GM12873 (cell line): ENCODE measurements at regions not wholly inside any gene's neighbourhood (a gene's known extent, or its start where the extent isn't known, plus 50 kb on each side); places are given as distances from the start of the nearest gene placed in this dataset.

Experiments used
- TF ChIP-seq, protein P1 (sequence below): IDR thresholded peaks from 2 replicates; pipeline ENCODE4 v1.5.1; 2012; ENCODE audit warnings: low read depth, mild to moderate bottlenecking, moderate library complexity, low read length, control low read depth; ENCODE audit not compliant: insufficient read depth; ENCODE audit errors: missing control alignments

DNA sequence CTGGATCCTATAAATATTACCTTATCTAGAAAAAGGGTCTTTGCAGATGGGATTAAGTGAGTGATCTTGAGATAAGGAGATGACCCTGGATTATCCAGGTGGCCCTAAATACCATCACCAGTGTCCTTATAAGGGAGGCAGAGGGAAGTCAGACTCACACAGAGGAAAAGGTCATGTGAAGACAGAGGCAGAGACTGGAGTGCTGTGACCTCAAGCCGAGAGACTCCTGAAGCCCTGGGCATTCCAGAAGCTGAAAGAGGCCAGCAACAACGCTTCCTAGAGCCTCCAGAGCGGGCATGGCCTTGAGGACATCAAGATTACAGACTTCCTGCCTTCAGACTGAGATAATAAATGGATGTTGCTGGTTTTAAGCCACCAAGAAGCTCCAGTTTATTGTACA lies 118.8 kb downstream of the ATPSCKMT start:
- TF ChIP-seq, protein P1, sequence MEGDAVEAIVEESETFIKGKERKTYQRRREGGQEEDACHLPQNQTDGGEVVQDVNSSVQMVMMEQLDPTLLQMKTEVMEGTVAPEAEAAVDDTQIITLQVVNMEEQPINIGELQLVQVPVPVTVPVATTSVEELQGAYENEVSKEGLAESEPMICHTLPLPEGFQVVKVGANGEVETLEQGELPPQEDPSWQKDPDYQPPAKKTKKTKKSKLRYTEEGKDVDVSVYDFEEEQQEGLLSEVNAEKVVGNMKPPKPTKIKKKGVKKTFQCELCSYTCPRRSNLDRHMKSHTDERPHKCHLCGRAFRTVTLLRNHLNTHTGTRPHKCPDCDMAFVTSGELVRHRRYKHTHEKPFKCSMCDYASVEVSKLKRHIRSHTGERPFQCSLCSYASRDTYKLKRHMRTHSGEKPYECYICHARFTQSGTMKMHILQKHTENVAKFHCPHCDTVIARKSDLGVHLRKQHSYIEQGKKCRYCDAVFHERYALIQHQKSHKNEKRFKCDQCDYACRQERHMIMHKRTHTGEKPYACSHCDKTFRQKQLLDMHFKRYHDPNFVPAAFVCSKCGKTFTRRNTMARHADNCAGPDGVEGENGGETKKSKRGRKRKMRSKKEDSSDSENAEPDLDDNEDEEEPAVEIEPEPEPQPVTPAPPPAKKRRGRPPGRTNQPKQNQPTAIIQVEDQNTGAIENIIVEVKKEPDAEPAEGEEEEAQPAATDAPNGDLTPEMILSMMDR: no peak

GRCh38 chr5:10126900-10127299 lies 122.8 kb downstream of the ATPSCKMT start:
- TF ChIP-seq, protein P1: no peak

GRCh38 chr5:10125116-10125515 lies 124.6 kb downstream of the ATPSCKMT start:
- TF ChIP-seq, protein P1: no peak

DNA sequence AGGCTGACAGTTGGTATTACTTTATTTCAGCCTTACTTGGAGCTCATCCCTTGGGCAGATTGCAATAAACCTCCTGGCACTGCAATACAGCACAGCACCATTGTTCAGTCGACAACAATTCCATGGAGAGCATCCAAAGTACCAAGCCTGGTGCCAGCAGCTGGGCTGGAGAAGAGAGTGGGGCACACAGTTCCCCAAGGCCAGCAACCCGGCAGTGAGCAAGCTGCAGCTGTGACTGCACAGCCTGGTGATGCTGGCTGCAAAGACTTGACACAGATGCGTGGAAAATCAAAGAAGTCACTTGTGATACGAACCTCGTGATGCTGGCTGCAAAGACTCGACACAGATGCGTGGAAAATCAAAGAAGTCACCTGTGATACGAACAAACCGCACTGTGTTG lies 125.4 kb downstream of the ATPSCKMT start:
- TF ChIP-seq, protein P1: no peak

DNA sequence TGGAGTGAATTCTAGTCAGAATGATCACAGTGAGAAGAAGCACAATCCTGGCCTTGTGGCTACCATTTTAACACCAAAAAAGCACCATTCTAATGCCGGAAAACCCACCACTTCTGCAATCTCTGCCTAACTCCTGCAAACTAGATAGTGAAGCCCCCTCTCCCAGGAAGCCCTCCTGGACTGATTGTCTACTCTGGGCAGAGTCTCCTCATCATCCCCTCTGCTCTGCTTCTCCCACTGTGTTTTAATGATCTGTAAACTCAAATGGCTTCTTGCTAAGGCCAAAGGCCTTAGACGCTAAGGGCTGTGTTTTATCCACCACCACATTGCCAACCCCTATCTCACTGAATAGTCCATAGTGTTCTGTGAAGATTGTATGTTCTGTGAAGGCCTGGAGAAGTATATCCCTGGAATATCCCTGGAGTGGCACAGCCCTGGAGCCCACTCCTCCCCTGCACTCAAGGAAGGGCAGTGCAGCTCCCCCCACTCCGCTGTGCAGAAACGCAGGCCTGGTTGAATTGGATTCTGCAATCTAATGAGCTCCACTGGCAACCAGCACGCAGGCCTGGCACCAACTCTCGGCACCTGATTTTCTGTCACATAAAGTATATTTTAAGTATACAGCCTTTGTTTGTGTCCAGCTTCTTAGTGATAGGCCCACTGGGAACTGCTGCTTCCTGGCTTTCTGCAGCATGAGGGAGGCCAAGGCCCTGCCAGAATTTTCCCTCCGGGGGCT lies 126.3 kb downstream of the ATPSCKMT start:
- TF ChIP-seq, protein P1: no peak

- TF ChIP-seq, protein P1: no peak
Measured at GRCh38 chr5:10122076-10122726, 127.5 kb downstream of the ATPSCKMT start.

DNA sequence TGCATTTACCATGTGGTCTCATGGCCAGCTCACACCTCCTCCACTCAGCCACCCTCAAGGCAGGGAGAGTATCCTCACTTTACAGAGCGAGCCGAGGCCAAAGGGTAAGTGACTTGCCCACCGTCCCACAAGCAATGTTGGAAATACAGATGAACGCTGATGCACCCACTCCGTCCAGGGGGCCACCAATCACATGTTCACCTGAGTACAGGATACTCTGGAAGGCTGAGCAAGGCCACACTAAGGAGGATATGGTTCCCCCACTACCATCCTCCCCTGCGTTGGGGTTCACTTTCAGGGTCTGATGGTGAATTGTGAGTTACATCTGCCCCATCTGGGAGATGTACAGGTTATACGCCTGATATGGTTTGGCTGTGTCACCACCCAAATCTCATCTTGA lies 128.8 kb downstream of the ATPSCKMT start:
- TF ChIP-seq, protein P1: no peak
